COR-L47 (cell line): ENCODE measurements at regions not wholly inside any gene's neighbourhood (a gene's known extent, or its start where the extent isn't known, plus 50 kb on each side); places are given as distances from the start of the nearest gene placed in this dataset.
"Not testable (repeated sequence)": the region's sequence is repeated elsewhere in the genome, so short reads cannot be mapped to it uniquely, and the experiment has no call there.

Source experiments
- DNase-seq: peaks from one replicate; lab custom pipeline; 2025; lab: John Stamatoyannopoulos, UW

GRCh38 chr6:74041420-74041819 lies 345.4 kb downstream of the CD109 start:
- no peak for DNase-seq

DNA sequence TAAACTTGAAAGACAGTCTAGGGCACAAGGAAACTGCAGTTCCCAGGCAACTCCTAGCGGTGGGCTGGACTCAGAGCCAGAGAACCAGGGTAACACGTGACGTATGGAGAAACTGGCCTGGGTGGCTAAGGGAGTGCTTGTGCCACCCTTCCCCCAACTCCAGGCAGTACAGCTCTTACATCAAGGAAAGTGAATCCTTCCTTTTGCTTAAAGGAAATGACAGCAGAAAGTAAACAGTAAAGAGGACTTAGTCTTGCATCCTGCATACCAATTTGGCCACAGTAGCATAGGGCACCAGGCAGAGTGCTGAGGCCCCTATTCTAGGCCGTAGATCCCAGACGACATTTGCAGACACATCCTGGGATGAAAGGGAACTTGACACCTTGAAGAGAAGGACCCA lies 322.8 kb downstream of the CD109 start:
- no peak for DNase-seq

DNA sequence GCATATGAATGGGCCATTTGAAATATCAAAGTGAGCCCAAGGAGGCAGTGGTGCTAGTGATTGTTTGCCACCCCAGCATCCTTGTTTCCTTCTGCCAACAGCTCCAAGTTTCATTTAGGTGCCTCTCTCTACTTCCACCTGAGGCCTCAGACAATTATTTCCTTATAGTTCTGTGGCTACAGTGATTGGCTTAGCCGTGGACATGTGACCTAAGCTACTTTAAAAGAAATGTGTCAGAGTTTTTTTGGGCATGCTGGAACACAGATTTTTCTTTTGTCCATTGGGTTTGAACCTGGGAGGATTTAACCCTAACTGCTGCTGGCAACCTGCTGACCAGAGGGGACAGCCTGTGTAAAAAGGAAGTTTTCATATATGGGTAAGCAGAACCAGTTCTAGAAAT lies 319.4 kb downstream of the CD109 start:
- no peak for DNase-seq

DNA sequence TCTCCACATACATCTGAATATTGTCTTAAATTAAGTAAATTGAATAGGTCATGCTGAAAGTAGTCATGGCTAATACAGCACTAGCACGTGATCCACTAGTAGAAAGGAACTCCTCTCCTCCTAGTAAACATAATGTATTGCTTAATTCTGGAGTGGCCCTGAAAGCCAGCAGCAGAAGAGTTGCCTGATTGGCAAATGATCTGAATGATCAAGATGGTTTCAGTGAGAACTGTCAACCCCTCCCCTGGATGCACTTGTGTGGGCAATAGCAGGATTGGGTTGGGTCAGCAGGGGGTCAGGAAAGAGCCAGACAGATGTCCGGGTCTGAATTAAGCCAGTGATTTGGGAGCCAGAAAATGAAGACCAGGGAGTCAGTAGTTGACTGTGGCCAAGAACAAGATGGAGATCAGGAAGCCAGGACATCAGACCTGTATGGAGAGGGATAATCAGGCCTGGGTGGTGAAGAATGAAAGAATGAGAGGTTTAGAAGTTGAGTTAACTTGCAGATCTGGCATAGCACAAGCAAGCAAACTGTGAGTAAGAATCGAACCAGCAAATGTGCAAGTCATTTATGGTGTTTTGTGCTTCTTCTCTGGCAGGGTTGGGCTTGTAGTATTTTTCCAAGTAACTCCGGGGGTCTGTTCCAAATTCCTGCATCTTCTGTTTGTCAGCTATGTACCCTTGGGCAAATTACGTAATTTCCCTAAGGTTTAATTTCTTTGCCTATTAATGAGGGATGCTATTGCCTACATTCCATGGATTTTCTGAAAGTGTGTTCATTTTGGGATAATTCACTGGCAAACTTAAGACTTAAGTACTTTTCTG lies 304.9 kb downstream of the CD109 start:
- no peak for DNase-seq

- DNase-seq, result not testable (repeated sequence)
Observed at GRCh38 chr6:73990609-73991238, 294.7 kb downstream of the CD109 start.

GRCh38 chr6:73989428-73989827 lies 293.4 kb downstream of the CD109 start:
- no peak for DNase-seq

GRCh38 chr6:73985891-73986290 lies 289.9 kb downstream of the CD109 start:
- DNase-seq, result no peak

DNA sequence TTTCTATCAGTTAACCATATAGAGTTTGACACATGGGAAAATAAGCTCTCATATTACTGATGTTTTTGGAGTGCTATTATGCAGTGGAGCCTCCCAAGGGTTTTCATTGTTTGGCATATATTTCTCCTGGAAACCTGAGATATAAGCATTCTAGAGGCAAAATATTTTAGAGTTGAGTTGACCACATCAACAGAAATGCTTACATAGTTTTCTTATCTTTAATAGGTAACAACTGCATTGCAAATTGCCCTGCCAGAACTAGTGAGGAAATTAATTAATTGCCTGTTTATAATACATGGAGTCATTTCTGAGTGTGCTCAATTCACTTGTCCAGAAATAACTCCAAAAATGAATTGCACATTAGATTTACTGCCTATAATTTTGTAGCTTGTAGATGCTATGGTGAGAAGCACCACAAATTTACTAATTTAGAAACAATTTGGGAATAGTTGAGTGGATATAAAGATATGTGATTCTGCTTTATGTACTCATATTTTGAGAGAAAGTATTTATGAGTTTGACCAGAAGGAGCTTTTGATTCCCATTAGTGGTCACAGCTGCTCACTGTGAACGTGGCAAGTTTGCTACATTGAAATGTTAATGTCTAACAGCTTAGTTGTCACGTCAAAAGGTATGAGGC lies 288.7 kb downstream of the CD109 start:
- DNase-seq, result no peak

DNA sequence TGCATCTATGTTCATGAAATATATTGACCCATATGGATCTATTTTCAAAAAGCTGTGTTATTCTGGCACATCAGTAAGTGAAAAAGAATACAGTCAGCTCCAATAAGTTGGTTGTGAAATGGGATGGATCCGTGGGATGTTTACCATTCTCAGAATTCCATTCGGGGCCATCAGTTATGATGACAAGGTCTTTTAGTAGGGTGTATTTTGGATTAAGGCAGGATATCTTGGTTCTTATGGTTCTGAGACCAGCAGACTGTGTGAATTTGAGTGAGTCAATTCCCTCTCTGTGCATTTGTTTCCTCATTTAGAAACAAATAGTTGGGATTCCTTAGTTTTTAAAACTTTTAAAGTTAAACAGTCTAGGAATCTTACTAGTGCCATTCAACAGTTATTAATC lies 287.4 kb downstream of the CD109 start:
- no peak for DNase-seq

- DNase-seq, result no peak
Observed at GRCh38 chr6:73980096-73980495, 284.1 kb downstream of the CD109 start.

GRCh38 chr6:73978330-73978729 lies 282.3 kb downstream of the CD109 start:
- DNase-seq, result no peak

GRCh38 chr6:73972518-73972917 lies 276.5 kb downstream of the CD109 start:
- not testable (repeated sequence) for DNase-seq

DNA sequence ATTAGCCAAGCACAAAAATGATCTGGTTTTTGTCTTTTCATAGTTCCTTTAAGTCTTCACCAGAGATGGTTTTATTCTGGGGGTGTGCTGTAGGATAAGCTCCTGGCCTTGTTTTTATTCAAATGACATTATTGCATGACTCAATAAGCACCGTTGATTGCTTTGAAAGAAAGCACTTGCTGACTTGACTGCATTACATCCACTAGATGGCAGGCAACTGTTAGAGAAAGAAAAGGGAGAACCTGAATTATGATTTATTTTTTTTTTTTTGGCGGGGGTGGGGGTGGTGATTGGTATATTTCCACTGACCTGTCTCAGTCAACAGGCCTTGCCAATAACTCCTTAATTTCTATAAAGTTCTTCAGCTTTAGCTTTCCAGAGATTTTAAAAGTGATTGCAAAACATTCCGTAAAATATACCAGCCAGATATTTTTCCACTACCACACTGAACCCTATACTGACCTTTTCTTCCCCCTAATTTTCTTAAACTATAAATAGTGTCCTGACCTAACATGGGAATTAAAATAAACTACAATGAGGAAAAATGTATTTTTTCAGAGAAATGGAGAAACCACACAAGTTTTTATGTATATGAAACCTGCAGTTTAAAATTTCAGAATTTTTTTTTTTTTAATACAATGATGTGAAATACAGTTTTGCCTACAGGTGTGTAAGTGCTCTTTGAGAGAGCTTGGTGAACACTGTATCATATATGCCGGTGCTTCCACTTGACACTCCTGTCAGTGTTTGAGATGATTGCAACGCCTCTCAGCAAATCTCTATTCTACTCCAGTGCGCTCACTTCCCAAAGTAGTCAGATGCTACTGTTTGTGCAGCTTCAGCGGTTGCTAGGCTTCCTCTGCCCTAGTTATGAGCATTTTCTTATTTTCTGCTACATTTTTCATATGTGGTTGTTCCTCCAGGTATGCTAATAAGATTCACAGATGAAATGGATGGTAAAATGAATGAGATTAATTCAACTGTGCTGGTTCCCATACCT lies 274.3 kb downstream of the CD109 start:
- no peak for DNase-seq

GRCh38 chr6:73968221-73968757 lies 272.3 kb downstream of the CD109 start:
- DNase-seq, result no peak

DNA sequence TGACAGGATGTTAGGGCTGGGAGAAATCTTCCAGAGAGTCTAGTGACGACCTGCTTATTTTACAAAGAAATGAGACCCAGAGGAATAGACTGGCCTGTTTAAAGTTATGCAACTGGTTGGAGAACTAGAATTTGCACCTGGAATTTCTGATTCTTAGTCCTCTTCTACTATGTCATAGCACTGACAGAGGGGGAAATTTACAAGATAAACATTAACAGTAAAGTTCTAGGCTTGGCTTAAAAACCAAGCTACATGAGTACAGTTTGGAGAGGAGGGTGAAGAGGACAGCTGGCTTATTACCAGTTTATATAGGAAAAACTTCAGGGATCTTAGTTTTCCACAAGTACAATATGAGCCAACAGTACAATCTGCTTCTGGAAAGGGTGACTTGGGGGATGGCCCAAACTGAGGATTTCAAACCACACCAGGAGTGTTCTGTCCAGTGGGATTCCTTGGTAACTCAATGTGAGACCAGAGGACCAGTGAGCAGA lies 269.6 kb downstream of the CD109 start:
- DNase-seq, result no peak

DNA sequence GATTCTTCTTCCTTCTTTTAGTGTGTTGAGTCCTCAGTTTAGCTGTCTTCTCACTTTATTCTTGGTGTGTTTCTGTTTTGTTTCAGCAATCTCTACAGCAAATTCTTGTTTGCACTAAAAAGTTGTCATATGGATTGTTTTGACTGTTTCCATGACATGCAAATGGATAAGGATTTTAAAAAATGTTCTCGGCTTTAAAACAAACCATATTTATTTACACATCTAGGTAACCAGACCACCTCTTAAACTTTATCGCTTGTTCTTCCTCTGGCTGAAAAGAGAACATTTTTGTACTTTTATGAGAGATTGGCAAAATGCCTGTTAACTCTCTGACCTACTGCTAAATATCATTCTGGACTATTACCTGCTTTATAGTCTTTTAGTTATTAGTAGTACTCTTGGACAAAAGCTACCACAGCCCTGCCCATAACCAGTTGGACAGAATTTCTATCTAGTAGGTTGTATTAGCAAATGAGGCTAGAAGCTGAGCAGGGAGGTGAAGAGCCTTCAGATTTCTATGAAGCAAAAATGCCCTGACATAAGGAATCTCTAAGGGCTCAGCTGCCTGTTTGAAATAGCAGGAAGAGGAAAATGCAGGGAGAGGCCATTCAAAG lies 268.3 kb downstream of the CD109 start:
- no peak for DNase-seq

DNA sequence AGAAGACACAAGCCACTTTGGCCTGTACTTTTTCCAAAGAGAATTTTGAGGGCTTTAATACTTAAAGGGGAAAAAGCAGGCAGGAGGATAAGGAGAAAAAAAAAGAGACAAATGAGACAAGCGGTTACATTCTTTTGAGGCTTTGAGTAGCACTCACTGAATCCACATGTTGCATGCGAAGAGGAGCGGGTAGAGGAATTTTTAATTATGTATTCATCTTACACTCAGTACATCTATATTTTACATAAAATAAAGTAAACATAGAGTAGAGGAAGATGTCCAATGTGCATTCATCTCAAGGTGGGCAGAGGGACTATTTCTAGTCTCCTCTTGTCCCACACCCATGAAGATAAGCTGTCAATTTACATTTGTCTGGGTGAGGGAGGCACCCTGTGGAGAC lies 266.9 kb downstream of the CD109 start:
- no peak for DNase-seq

GRCh38 chr6:73956305-73956704 lies 260.3 kb downstream of the CD109 start:
- DNase-seq, result no peak

- no peak for DNase-seq
Observed at GRCh38 chr6:73955800-73956199, 259.8 kb downstream of the CD109 start.

DNA sequence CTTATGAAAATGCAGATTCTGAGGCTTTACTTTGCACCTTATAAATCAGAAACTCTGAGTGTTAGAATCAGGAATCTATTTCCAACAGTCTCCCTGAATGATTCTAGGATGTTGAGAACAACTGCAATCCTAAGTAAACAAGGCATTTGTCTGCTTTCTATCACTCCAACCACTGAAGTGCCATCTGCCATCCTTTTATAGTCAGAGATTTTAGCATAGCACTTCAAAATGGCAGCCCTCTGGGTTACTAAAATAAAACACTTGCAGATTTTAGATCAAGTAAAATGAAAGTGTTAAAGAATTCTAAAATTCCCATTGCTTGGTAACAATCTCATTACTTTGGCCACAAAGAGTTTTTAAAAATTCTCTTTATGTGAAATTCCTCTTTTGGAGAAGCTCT lies 258.9 kb downstream of the CD109 start:
- DNase-seq, result no peak

GRCh38 chr6:73951183-73951582 lies 255.2 kb downstream of the CD109 start:
- DNase-seq, result no peak
